ENCODE measurements at regions not wholly inside any gene's neighbourhood (a gene's known extent, or its start where the extent isn't known, plus 50 kb on each side); places are given as distances from the start of the nearest gene placed in this dataset.

DNA sequence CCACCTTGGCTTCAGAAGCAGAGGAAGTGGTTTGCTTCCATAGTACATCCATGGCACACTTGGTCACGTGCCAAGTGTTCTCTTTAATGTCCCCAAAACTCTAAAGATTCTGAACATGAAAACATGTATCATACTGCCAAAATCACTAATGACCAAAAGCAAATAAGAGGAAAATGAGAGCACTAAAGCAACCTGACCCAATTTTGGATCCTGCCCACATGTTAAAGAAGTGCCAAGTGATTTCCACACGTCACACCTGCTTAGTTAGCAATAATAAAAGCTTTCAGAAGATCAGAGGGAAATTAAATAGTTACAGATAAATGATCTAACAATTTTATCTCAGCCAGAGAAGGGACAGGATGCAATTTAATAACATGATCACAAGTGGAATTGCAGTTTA, 1170.0 kb downstream of the XPNPEP1 start:
- DNase-seq, result no peak

DNA sequence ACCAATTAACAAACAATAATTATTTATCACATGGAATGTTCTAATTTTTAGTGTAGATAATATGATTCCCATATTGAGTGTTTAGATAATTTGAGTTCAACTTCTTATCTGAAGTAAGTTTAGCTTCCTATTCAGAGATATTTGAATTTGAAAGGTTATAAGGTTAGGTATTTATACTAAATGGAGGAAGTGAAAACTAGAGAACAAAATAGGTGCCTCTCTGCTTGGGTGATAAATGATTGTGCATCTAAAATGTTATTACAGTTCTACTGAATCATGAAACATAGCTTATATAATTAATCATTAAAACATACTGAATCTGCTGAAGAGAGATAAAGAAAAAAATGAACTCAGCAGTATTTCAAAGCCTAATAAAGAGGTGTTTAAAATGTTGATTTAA, 1174.3 kb downstream of the XPNPEP1 start:
- DNase-seq, result no peak

DNA sequence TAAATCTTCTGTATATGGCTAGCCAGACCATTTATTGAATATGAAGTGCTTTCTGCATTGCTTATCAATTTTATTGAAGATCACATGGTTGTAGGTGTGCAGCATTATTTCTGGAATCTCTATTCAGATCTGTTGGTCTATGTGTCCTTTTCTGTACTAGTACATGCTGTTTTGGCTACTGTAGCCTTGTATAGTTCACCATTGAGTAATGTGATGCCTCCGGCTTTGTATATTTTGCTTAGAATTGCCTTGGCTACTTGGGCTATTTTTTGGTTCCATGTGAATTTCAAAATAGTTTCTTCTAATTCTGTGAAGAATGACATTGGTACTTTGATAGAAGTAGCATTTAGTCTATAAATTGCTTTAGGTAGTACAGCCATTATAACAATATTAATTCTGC, 1187.2 kb downstream of the XPNPEP1 start:
- DNase-seq, result no peak

DNA sequence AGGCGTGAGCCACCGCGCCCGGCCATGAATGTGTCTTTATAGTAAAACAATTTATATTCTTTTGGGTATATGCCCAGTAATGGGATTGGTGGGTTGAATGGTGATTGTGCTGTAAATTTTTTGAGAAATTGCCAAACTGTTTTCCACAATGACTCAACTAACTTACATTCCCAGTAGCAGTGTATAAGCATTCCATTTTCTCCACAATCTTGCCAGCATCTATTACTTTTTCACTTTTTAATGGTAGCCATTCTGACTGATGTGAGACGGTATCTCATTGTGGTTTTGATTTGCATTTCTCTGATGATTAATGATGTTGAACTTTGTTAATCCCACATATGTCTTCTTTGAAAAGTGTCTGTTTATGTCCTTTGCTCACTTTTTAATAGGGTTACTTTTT, 1187.9 kb downstream of the XPNPEP1 start:
- no peak for DNase-seq

GRCh38 chr10:108721874-108722273, 1201.4 kb downstream of the XPNPEP1 start:
- DNase-seq, result peak; percentile 19

DNA sequence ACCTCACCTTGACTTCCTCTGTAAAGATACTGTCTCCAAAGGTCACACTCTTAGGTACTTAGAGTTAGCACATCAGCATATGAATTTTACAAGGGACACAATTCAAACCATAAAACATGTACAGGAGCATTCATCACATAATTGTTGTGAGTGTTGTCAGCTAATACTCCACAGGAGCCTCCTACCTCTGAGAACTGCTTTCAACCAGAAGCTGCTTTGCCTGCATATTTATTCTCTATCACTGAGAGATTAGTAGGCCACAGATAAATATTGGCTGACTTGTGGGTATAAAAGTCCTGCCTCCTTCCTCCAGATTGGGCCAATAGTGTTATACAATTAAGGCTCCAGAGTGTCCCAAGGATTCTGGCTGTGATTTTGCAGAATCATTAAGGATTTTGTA, 1207.0 kb downstream of the XPNPEP1 start:
- no peak for DNase-seq

- DNase-seq, result no peak
Observed at GRCh38 chr10:108709927-108710722, 1213.2 kb downstream of the XPNPEP1 start.

- no peak for DNase-seq
Observed at GRCh38 chr10:108708363-108708762, 1214.9 kb downstream of the XPNPEP1 start.

- no peak for DNase-seq
Observed at GRCh38 chr10:108696792-108697477, 1226.4 kb downstream of the XPNPEP1 start.

- DNase-seq, result no peak
Observed at GRCh38 chr10:108691126-108691525, 1232.2 kb downstream of the XPNPEP1 start.

- DNase-seq, result no peak
Observed at GRCh38 chr10:108690530-108690929, 1232.8 kb downstream of the XPNPEP1 start.

DNA sequence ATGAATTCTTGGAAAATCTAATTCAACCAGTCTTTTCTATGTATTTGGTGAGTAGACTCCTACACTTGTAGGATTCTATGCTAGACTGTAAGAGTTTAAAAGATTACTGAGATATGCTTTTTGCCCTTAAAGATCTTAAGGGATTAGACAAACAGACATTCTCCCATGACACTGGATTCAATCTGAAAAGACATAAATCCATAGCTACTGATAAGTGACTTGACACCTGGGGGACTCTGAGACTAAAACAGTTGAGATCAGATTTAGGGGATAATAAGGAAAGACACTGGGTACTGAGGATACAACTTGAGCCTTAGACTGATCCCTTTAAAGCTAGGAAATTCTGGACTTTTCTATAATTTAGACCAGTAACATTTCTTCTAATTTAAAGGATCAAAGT, 1233.4 kb downstream of the XPNPEP1 start:
- DNase-seq, result no peak

GRCh38 chr10:108688314-108688713, 1235.0 kb downstream of the XPNPEP1 start:
- no peak for DNase-seq

- no peak for DNase-seq
Observed at GRCh38 chr10:108685863-108686531, 1237.3 kb downstream of the XPNPEP1 start.

GRCh38 chr10:108684431-108684830, 1238.9 kb downstream of the XPNPEP1 start:
- DNase-seq, result no peak

GRCh38 chr10:108673741-108674140, 1249.6 kb downstream of the XPNPEP1 start:
- DNase-seq, result no peak

DNA sequence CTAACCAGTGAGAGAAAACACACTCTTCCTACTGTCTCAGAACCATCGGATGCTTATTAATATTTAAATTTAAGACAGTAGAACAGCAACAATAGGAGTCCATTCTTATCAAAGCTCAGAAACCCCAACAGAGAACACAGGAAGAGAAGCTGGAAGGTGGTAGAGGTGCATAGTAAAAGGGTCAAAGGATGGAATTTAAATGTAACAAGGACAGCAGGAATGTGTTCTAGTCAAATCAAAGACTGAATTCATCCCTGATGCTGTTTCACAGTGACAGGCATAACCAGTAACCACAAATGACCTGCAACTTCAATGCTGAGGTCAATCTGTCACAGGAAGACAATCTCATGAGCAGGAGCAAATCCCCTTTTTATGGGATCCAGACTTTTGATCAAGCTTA, 1259.7 kb downstream of the XPNPEP1 start:
- no peak for DNase-seq

- DNase-seq, result no peak
Observed at GRCh38 chr10:108662975-108663374, 1260.3 kb downstream of the XPNPEP1 start.

- no peak for DNase-seq
Observed at GRCh38 chr10:108655057-108655456, 1268.3 kb downstream of the XPNPEP1 start.

DNA sequence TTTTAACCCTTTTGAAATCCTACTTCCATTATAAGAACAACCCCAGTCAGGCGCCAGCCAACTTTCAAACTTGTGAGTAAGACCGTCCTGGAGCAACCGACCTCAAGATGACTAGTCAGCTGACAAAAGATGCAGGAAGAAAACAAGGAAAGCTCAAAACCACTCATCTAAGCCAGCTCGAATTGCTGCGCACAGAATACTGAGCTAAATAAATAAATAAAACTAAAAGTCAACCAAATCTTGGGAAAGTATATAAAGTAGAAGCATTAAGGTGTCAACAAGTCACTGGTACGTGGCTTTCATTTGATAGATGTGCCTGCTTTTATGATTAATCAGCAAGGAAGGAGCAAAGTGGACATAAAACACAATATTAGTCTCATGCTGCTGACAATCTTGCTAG, 1269.8 kb downstream of the XPNPEP1 start:
- DNase-seq, result no peak

DNA sequence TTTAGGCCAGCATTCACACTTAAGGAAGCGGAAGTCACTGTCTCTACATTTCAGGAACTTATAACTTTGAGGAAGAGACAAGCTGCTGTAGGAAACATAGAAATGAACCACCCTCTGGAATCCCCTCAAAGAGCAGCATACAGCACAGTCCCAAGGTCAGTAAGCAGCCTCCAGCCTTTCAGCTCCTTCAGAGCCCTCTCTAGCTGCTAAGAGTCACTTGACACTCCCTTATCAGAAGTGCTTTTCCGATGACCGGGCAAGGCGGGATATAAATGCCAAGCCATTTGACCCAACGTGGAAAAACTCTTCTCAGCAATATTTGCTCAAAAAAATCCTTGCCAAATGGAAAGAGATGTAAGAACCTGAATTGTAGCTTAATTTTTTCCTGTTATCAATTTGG, 1284.3 kb downstream of the XPNPEP1 start:
- DNase-seq, result no peak

GRCh38 chr10:108638225-108638624, 1285.1 kb downstream of the XPNPEP1 start:
- no peak for DNase-seq

DNA sequence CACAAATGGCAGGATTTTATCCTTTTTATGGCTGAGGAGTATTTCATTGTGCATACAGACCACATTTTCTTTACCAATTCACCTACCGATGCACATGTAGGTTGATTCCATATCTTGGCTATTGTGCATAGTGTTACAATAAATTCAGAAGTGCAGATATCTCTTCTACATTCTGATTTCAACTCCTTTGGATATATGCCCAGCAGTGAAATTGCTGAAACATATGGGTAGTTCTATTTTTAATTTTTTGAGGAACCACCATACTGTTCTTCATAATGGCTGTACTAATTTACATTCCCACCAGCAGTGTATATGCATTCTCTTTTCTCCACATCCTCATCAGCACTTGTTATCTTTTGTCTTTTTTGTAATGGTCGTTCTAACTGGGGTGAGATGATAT, 1290.3 kb downstream of the XPNPEP1 start:
- no peak for DNase-seq

GRCh38 chr10:108632144-108632543, 1291.2 kb downstream of the XPNPEP1 start:
- peak; percentile 1 for DNase-seq

Measured in NCI-H69 (cell line).